ENCODE measurements at regions not wholly inside any gene's neighbourhood (a gene's known extent, or its start where the extent isn't known, plus 50 kb on each side); places are given as distances from the start of the nearest gene placed in this dataset.

GRCh38 chr3:31220431-31220830 is 312.3 kb upstream of the STT3B start:
- FAIRE-seq = peak; percentile 52
- dilution Hi-C loops (cut with MboI; ENCODE audit: extremely low pct_ligation_motif_present, low sequenced_read_pairs) = no loop called here
- no peak for TF ChIP-seq CTCF (optimal IDR thresholded peaks at IDR 0.05 in 1 of 3, IDR thresholded peaks at IDR 0.05 in 1 of 3, conservative IDR thresholded peaks at IDR 0.05 in 1 of 3; ENCODE audit: extremely low read depth in 1 of 3, insufficient read depth in 2 of 3, low read length in 3 of 3)
- TF ChIP-seq EZH2 (IDR thresholded peaks at IDR 0.05; ENCODE audit: low read length) = no peak

GRCh38 chr3:31223278-31223677 is 309.4 kb upstream of the STT3B start:
- Histone ChIP-seq H3K4me1 (ENCODE audit: control insufficient read depth, extremely low read depth, insufficient read depth, low read length) (no peaks in the 10 kb centered on the region), H2AFZ (ENCODE audit: control insufficient read depth, low read length) (no peak overlapping the region), H3K9me1 (ENCODE audit: control insufficient read depth, extremely low read depth, insufficient read depth, low read length) (no peaks in the 10 kb centered on the region), H3K36me3 (ENCODE audit: control insufficient read depth in 2 of 2, extremely low read depth in 1 of 2, insufficient read depth in 2 of 2, low read length in 2 of 2) (no peaks in the 10 kb centered on the region), H3K4me2 (ENCODE audit: control insufficient read depth, extremely low read depth, insufficient read depth, low read depth, low read length) (no peak overlapping the region), H3K4me3 (ENCODE audit: control insufficient read depth in 2 of 3, extremely low read depth in 1 of 3, insufficient read depth in 2 of 3, low read depth in 1 of 3, low read length in 3 of 3) (no peak overlapping the region), H3K79me2 (ENCODE audit: control insufficient read depth, insufficient read depth, low read length) (no peaks in the 10 kb centered on the region), H3K27ac (ENCODE audit: control insufficient read depth, insufficient read depth, low read length) (no peak overlapping the region), H4K20me1 (ENCODE audit: control insufficient read depth, extremely low read depth, insufficient read depth, low read length) (no peaks in the 10 kb centered on the region), H3K27me3 (ENCODE audit: control insufficient read depth, extremely low read depth, insufficient read depth, low read length) (no peaks in the 10 kb centered on the region), H3K9me3 (ENCODE audit: control insufficient read depth, low read depth, low read length) (no peaks in the 10 kb centered on the region), H3K9ac (ENCODE audit: control insufficient read depth, extremely low read depth, insufficient read depth, low read length) (no peak overlapping the region)
- TF ChIP-seq CTCF (optimal IDR thresholded peaks at IDR 0.05 in 1 of 3, IDR thresholded peaks at IDR 0.05 in 1 of 3, conservative IDR thresholded peaks at IDR 0.05 in 1 of 3; ENCODE audit: extremely low read depth in 1 of 3, insufficient read depth in 2 of 3, low read length in 3 of 3) = no peak
- no peak for TF ChIP-seq EZH2 (IDR thresholded peaks at IDR 0.05; ENCODE audit: low read length)
- FAIRE-seq (no peak), DNase-seq (ENCODE audit: low read depth, low spot score) (no peak)
- dilution Hi-C loops (cut with MboI; ENCODE audit: extremely low pct_ligation_motif_present, low sequenced_read_pairs) = no loop called here

More at GRCh38 chr3:31220431-31220830, 312.3 kb upstream of the STT3B start:
- Histone ChIP-seq H3K9me3 (ENCODE audit: control insufficient read depth, low read depth, low read length) (no peaks in the 10 kb centered on the region), H3K27me3 (ENCODE audit: control insufficient read depth, extremely low read depth, insufficient read depth, low read length) (no peaks in the 10 kb centered on the region), H3K9ac (ENCODE audit: control insufficient read depth, extremely low read depth, insufficient read depth, low read length) (no peak overlapping the region), H3K9me1 (ENCODE audit: control insufficient read depth, extremely low read depth, insufficient read depth, low read length) (no peaks in the 10 kb centered on the region), H3K4me1 (ENCODE audit: control insufficient read depth, extremely low read depth, insufficient read depth, low read length) (no peaks in the 10 kb centered on the region), H3K27ac (ENCODE audit: control insufficient read depth, insufficient read depth, low read length) (no peak overlapping the region), H4K20me1 (ENCODE audit: control insufficient read depth, extremely low read depth, insufficient read depth, low read length) (no peaks in the 10 kb centered on the region), H2AFZ (ENCODE audit: control insufficient read depth, low read length) (no peak overlapping the region), H3K79me2 (ENCODE audit: control insufficient read depth, insufficient read depth, low read length) (no peaks in the 10 kb centered on the region), H3K4me2 (ENCODE audit: control insufficient read depth, extremely low read depth, insufficient read depth, low read depth, low read length) (no peak overlapping the region), H3K4me3 (ENCODE audit: control insufficient read depth in 2 of 3, extremely low read depth in 1 of 3, insufficient read depth in 2 of 3, low read depth in 1 of 3, low read length in 3 of 3) (no peak overlapping the region), H3K36me3 (ENCODE audit: control insufficient read depth in 2 of 2, extremely low read depth in 1 of 2, insufficient read depth in 2 of 2, low read length in 2 of 2) (no peaks in the 10 kb centered on the region)
- no peak for DNase-seq (ENCODE audit: low read depth, low spot score)

Measured in keratinocyte (primary cell).